ENCODE measurements at regions not wholly inside any gene's neighbourhood (a gene's known extent, or its start where the extent isn't known, plus 50 kb on each side); places are given as distances from the start of the nearest gene placed in this dataset.

DNA sequence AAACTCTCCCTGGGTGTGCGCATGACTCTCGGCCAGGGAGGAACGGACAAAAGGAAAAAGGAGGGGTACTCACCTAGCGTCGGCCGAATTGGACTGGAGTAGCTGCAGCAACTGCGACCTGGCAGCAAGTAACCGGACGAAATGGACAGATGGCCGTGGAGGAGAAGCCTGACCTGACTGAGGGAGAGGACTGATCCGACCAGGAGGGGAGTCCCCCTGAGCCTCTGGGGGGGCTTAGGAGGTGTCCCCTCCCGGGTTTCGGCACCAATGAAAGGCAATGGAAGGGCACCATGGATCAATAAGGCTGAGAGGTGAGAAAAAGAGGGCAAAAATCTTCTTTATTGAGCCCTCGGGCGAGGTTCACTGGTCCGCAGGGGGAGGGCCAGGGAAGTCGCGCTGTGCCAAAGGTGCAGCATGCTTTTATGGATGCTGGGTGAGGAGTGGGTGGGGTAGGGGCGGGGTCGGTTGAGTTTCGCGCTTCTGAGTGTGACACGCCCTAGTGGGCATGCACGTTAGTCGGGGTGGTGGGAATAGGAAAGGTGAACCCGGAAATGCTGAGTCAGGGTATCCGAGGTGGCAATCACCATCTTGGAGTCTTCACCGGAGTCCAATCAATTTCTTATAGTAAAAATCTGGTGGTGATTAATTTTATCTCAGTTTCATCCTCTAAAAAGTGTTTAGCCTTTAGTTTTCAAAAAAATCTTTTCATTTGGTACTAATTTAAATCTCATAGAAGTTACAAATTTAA is 638.5 kb upstream of the DPP6 start:
- Histone ChIP-seq H4K91ac (ENCODE audit: low read depth, low read length, poor library complexity) (no peak overlapping the region), H3K4me2 (ENCODE audit: insufficient read depth, low read length, poor library complexity, severe bottlenecking) (no peak overlapping the region), H3K27ac (replicated peaks; ENCODE audit: low read length) (no peak overlapping the region), H2AK5ac (ENCODE audit: low read depth, low read length) (no peak overlapping the region), H3K27me3 (ENCODE audit: control insufficient read depth in 3 of 3, insufficient read depth in 3 of 3, low read depth in 1 of 3, low read length in 3 of 3) (no peaks in the 10 kb centered on the region), H2BK5ac (ENCODE audit: low read length) (no peak overlapping the region), H2BK120ac (ENCODE audit: low read depth, low read length) (no peak overlapping the region), H2AFZ (ENCODE audit: low read length) (no peak overlapping the region), H3K4ac (ENCODE audit: low read length) (no peak overlapping the region), H3K79me1 (ENCODE audit: low read depth, low read length) (no peaks in the 10 kb centered on the region), H3K9me3 (replicated peaks in 1 of 2; ENCODE audit: control insufficient read depth in 2 of 2, insufficient read depth in 1 of 2, low read depth in 1 of 2, low read length in 2 of 2) (peaks cover 0 to 2% of the 10 kb centered on the region in 2 donors), H3K36me3 (replicated peaks in 1 of 2; ENCODE audit: control insufficient read depth in 2 of 2, insufficient read depth in 2 of 2, low read length in 2 of 2) (no peaks in the 10 kb centered on the region), H4K8ac (ENCODE audit: low read depth, low read length) (no peak overlapping the region), H3K4me1 (ENCODE audit: control insufficient read depth in 2 of 2, insufficient read depth in 1 of 2, low read depth in 1 of 2, low read length in 2 of 2) (no peaks in the 10 kb centered on the region), H3K14ac (ENCODE audit: low read length) (no peak overlapping the region), H3K4me3 (ENCODE audit: low read length in 2 of 2) (no peak overlapping the region), H3K18ac (ENCODE audit: low read length) (no peak overlapping the region), H2BK12ac (ENCODE audit: low read length) (no peak overlapping the region), H2BK15ac (ENCODE audit: low read length) (no peak overlapping the region), H3K9ac (ENCODE audit: low read depth, low read length, poor library complexity) (no peak overlapping the region), H3K23ac (ENCODE audit: low read depth, low read length, poor library complexity) (no peak overlapping the region)
- no peak for DNase-seq (ENCODE audit: low spot score)
- WGBS, 2 donors (ENCODE audit: extremely low coverage in 2 of 2, insufficient read length in 2 of 2, insufficient replicate concordance in 1 of 2): no CpG with 5 or more reads among the region's 28 CpGs

DNA sequence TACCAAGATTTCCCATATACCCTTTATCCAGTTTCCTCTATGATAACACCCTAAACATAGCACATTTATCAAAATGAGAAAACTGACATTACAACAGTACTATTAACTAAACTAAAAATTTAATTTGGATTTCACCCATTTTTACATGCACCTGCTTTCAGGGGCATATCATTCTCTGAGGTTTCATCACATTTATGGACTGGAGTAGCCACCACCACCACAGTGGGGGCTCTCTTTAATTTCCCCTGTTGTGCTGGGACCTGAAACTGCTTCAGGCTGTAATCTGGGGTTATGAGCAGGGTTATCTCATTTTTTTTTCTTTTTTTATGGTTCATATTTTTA is 637.9 kb upstream of the DPP6 start:
- H2BK15ac ChIP-seq (ENCODE audit: low read length): no peak overlapping the region
- DNase-seq (ENCODE audit: low spot score): no peak
- no peak overlapping the region for H3K4me2 ChIP-seq (ENCODE audit: insufficient read depth, low read length, poor library complexity, severe bottlenecking)
- no peaks in the 10 kb centered on the region for H3K36me3 ChIP-seq (replicated peaks in 1 of 2; ENCODE audit: control insufficient read depth in 2 of 2, insufficient read depth in 2 of 2, low read length in 2 of 2)
- H4K91ac ChIP-seq (ENCODE audit: low read depth, low read length, poor library complexity): no peak overlapping the region
- H3K23ac ChIP-seq (ENCODE audit: low read depth, low read length, poor library complexity): no peak overlapping the region
- no peak overlapping the region for H2BK120ac ChIP-seq (ENCODE audit: low read depth, low read length)
- no peak overlapping the region for H3K27ac ChIP-seq (replicated peaks; ENCODE audit: low read length)
- no peaks in the 10 kb centered on the region for H3K27me3 ChIP-seq (ENCODE audit: control insufficient read depth in 3 of 3, insufficient read depth in 3 of 3, low read depth in 1 of 3, low read length in 3 of 3)
- no peak overlapping the region for H2AFZ ChIP-seq (ENCODE audit: low read length)
- no peaks in the 10 kb centered on the region for H3K4me1 ChIP-seq (ENCODE audit: control insufficient read depth in 2 of 2, insufficient read depth in 1 of 2, low read depth in 1 of 2, low read length in 2 of 2)
- H3K18ac ChIP-seq (ENCODE audit: low read length): no peak overlapping the region
- H3K4me3 ChIP-seq (ENCODE audit: low read length in 2 of 2): no peak overlapping the region
- no peak overlapping the region for H3K14ac ChIP-seq (ENCODE audit: low read length)
- no peak overlapping the region for H4K8ac ChIP-seq (ENCODE audit: low read depth, low read length)
- no peaks in the 10 kb centered on the region for H3K9me3 ChIP-seq (replicated peaks in 1 of 2; ENCODE audit: control insufficient read depth in 2 of 2, insufficient read depth in 1 of 2, low read depth in 1 of 2, low read length in 2 of 2)
- H3K9ac ChIP-seq (ENCODE audit: low read depth, low read length, poor library complexity): no peak overlapping the region
- H2BK5ac ChIP-seq (ENCODE audit: low read length): no peak overlapping the region
- H2AK5ac ChIP-seq (ENCODE audit: low read depth, low read length): no peak overlapping the region
- H3K4ac ChIP-seq (ENCODE audit: low read length): no peak overlapping the region
- no peak overlapping the region for H2BK12ac ChIP-seq (ENCODE audit: low read length)
- no peaks in the 10 kb centered on the region for H3K79me1 ChIP-seq (ENCODE audit: low read depth, low read length)

DNA sequence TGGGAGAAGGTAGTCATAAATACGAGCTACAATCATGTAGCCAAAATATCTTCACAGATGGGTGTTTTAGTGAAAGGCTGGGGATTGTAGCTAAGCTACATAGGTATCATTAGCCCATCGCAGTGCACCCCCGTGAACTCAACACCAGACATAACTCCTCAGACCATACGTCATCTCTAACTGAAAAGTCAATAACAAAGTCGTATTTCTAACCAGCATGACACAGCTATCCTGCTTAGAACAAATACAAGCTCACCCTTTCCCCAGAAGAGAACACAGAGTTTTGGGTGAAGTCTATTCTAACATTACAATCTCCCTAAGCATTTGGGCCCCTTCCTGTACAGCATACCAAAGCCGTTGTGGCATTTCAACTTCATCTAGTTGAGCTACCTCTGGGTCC is 636.6 kb upstream of the DPP6 start:
- Histone ChIP-seq H3K4ac (ENCODE audit: low read length) (no peak overlapping the region), H4K8ac (ENCODE audit: low read depth, low read length) (no peak overlapping the region), H4K91ac (ENCODE audit: low read depth, low read length, poor library complexity) (no peak overlapping the region), H3K9me3 (replicated peaks in 1 of 2; ENCODE audit: control insufficient read depth in 2 of 2, insufficient read depth in 1 of 2, low read depth in 1 of 2, low read length in 2 of 2) (no peaks in the 10 kb centered on the region), H2AK5ac (ENCODE audit: low read depth, low read length) (no peak overlapping the region), H3K27me3 (ENCODE audit: control insufficient read depth in 3 of 3, insufficient read depth in 3 of 3, low read depth in 1 of 3, low read length in 3 of 3) (no peaks in the 10 kb centered on the region), H2BK120ac (ENCODE audit: low read depth, low read length) (no peak overlapping the region), H2BK12ac (ENCODE audit: low read length) (no peak overlapping the region), H3K9ac (ENCODE audit: low read depth, low read length, poor library complexity) (no peak overlapping the region), H3K23ac (ENCODE audit: low read depth, low read length, poor library complexity) (no peak overlapping the region), H3K14ac (ENCODE audit: low read length) (no peak overlapping the region), H2AFZ (ENCODE audit: low read length) (no peak overlapping the region), H3K4me3 (ENCODE audit: low read length in 2 of 2) (no peak overlapping the region), H2BK15ac (ENCODE audit: low read length) (no peak overlapping the region), H3K79me1 (ENCODE audit: low read depth, low read length) (no peaks in the 10 kb centered on the region), H3K27ac (replicated peaks; ENCODE audit: low read length) (no peak overlapping the region), H3K4me1 (ENCODE audit: control insufficient read depth in 2 of 2, insufficient read depth in 1 of 2, low read depth in 1 of 2, low read length in 2 of 2) (no peaks in the 10 kb centered on the region), H3K36me3 (replicated peaks in 1 of 2; ENCODE audit: control insufficient read depth in 2 of 2, insufficient read depth in 2 of 2, low read length in 2 of 2) (no peaks in the 10 kb centered on the region), H3K4me2 (ENCODE audit: insufficient read depth, low read length, poor library complexity, severe bottlenecking) (no peak overlapping the region), H2BK5ac (ENCODE audit: low read length) (no peak overlapping the region), H3K18ac (ENCODE audit: low read length) (no peak overlapping the region)
- no peak for DNase-seq (ENCODE audit: low spot score)
- no CpG with 5 or more reads among the region's 6 CpGs for WGBS, 2 donors (ENCODE audit: extremely low coverage in 2 of 2, insufficient read length in 2 of 2, insufficient replicate concordance in 1 of 2)

DNA sequence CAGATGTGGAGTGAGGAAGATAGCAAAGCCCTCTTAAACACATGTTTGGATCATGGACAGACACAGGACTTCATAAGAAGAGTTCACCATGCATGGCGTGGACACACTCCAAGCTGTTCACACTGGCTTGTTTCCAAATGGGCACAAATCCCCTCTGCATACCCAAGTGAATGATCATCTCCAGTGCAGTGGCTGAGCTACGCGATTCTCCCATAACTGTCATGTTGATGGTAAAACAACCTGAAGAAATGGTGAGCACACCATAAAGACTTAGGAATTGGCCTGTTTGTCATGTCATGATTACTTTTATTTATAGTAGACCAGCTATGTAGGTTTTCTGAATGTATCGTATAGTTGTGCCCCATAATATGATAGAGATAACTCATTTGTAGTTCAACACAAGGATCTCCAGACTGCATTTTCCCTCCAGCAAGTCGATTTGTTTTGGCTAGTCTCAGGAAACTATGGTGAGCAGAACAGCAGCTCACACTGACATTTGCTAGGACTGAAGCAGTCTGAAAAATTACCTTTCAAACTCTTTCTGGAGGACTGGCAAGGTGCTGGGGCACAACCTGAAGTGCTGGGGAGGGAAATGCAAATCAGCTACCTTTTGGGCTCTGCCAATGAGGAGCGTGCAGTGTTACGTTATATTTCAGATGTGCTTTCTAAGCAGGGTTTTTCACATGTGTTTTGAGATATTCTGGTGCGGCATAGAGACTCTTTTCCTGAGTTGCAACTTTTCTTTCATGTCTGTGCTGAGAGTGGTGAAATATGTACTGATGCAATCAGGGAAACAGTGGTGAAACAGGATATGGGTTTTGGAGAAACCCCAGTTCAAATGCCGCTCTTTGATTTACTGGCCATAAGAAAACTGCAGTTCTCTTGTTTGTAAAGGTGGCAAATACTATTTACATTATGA is 629.6 kb upstream of the DPP6 start:
- Histone ChIP-seq H2BK5ac (ENCODE audit: low read length) (no peak overlapping the region), H4K8ac (ENCODE audit: low read depth, low read length) (no peak overlapping the region), H3K14ac (ENCODE audit: low read length) (no peak overlapping the region), H3K27ac (replicated peaks; ENCODE audit: low read length) (no peak overlapping the region), H3K4me3 (ENCODE audit: low read length in 2 of 2) (no peak overlapping the region), H3K4ac (ENCODE audit: low read length) (no peak overlapping the region), H3K27me3 (ENCODE audit: control insufficient read depth in 3 of 3, insufficient read depth in 3 of 3, low read depth in 1 of 3, low read length in 3 of 3) (peaks cover 0 to 9% (median 0%) of the 10 kb centered on the region in 3 experiments), H2BK12ac (ENCODE audit: low read length) (no peak overlapping the region), H3K79me1 (ENCODE audit: low read depth, low read length) (no peaks in the 10 kb centered on the region), H3K23ac (ENCODE audit: low read depth, low read length, poor library complexity) (no peak overlapping the region), H3K36me3 (replicated peaks in 1 of 2; ENCODE audit: control insufficient read depth in 2 of 2, insufficient read depth in 2 of 2, low read length in 2 of 2) (no peaks in the 10 kb centered on the region), H3K18ac (ENCODE audit: low read length) (no peak overlapping the region), H3K4me2 (ENCODE audit: insufficient read depth, low read length, poor library complexity, severe bottlenecking) (no peak overlapping the region), H2BK120ac (ENCODE audit: low read depth, low read length) (no peak overlapping the region), H2BK15ac (ENCODE audit: low read length) (no peak overlapping the region), H3K9ac (ENCODE audit: low read depth, low read length, poor library complexity) (no peak overlapping the region), H2AFZ (ENCODE audit: low read length) (no peak overlapping the region), H2AK5ac (ENCODE audit: low read depth, low read length) (no peak overlapping the region), H4K91ac (ENCODE audit: low read depth, low read length, poor library complexity) (no peak overlapping the region), H3K9me3 (replicated peaks in 1 of 2; ENCODE audit: control insufficient read depth in 2 of 2, insufficient read depth in 1 of 2, low read depth in 1 of 2, low read length in 2 of 2) (no peaks in the 10 kb centered on the region), H3K4me1 (ENCODE audit: control insufficient read depth in 2 of 2, insufficient read depth in 1 of 2, low read depth in 1 of 2, low read length in 2 of 2) (no peaks in the 10 kb centered on the region)
- DNase-seq (ENCODE audit: low spot score): no peak
- no CpG with 5 or more reads among the region's 9 CpGs for WGBS, 2 donors (ENCODE audit: extremely low coverage in 2 of 2, insufficient read length in 2 of 2, insufficient replicate concordance in 1 of 2)

Measured in neuronal stem cell (in vitro differentiated cells).